Liver (tissue), 8 donors: ENCODE measurements at regions not wholly inside any gene's neighbourhood (a gene's known extent, or its start where the extent isn't known, plus 50 kb on each side); places are given as distances from the start of the nearest gene placed in this dataset.
"Not testable (repeated sequence)": the region's sequence is repeated elsewhere in the genome, so short reads cannot be mapped to it uniquely, and the experiment has no call there.

Source experiments
- DNase-seq: peaks from one replicate; pipeline ENCODE4 v3.0.0-alpha.2; 2017; ENCODE audit warnings: low spot score
- H3K27ac ChIP-seq, 2 donors: one replicate each; pipeline ENCODE4 v1.7.0; 2013; ENCODE audit warnings: inconsistent platforms in 2 of 2, low read length in 2 of 2, control low read depth in 1 of 2, low read depth in 1 of 2, mild to moderate bottlenecking in 1 of 2
- H3K27me3 ChIP-seq, 4 donors: one replicate each; pipeline versions ENCODE4 v1.6.1 to v1.7.0; 2013; ENCODE audit warnings: low read length in 3 of 4, inconsistent platforms in 1 of 4, mild to moderate bottlenecking in 1 of 4, moderate library complexity in 1 of 4; ENCODE audit not compliant: control insufficient read depth in 4 of 4, insufficient read depth in 4 of 4
- H3K36me3 ChIP-seq, 4 donors: one replicate each; pipeline versions ENCODE4 v1.6.1 to v1.7.0; 2013; ENCODE audit warnings: low read length in 3 of 4, mild to moderate bottlenecking in 3 of 4, low read depth in 1 of 4, moderate library complexity in 1 of 4; ENCODE audit not compliant: control insufficient read depth in 4 of 4, insufficient read depth in 3 of 4
- H3K4me1 ChIP-seq, 4 donors: one replicate each; pipeline versions ENCODE4 v1.6.1 to v1.7.0; 2013; ENCODE audit warnings: low read length in 3 of 4, mild to moderate bottlenecking in 3 of 4, moderate library complexity in 1 of 4; ENCODE audit not compliant: control insufficient read depth in 4 of 4, insufficient read depth in 4 of 4
- H3K4me3 ChIP-seq, 3 donors: one replicate each; pipeline versions ENCODE4 v1.6.1 to v1.7.0; 2013; ENCODE audit warnings: low read length in 3 of 3, control low read depth in 1 of 3, low read depth in 1 of 3, mild to moderate bottlenecking in 1 of 3
- H3K9ac ChIP-seq, 2 donors: one replicate each; pipeline ENCODE4 v1.7.0; 2013; ENCODE audit warnings: low read length in 2 of 2, mild to moderate bottlenecking in 2 of 2, moderate library complexity in 2 of 2, control low read depth in 1 of 2, low read depth in 1 of 2
- H3K9me3 ChIP-seq, 4 donors: one replicate each; pipeline versions ENCODE4 v1.6.1 to v1.7.0; 2013; ENCODE audit warnings: low read length in 3 of 4; ENCODE audit not compliant: control insufficient read depth in 4 of 4
- ATF3 ChIP-seq: IDR thresholded peaks from 2 replicates; pipeline ENCODE4 v1.6.1; 2016; ENCODE audit warnings: antibody characterized with exemption
- CTCF ChIP-seq: fragments of 150-350 bp; IDR thresholded peaks from 2 replicates; pipeline ENCODE4 v1.5.1; 2017; ENCODE audit warnings: improper control_type of control experiment, low read depth, low read length; ENCODE audit not compliant: missing input control
- EGR1 ChIP-seq, 2 donors: IDR thresholded peaks; 2 replicates each; pipeline ENCODE4 v1.6.1; 2016 to 2018; ENCODE audit warnings: antibody characterized with exemption in 2 of 2, low read depth in 2 of 2
- FOXA1 ChIP-seq: IDR thresholded peaks from 2 replicates; pipeline ENCODE4 v1.6.1; 2016; ENCODE audit warnings: antibody characterized with exemption
- FOXA2 ChIP-seq: IDR thresholded peaks from 2 replicates; pipeline ENCODE4 v1.6.1; 2016; ENCODE audit warnings: antibody characterized with exemption
- GABPA ChIP-seq, 2 donors: IDR thresholded peaks in 1 of 2; conservative IDR thresholded peaks in 1 of 2; 2 replicates each; pipeline ENCODE4 v1.6.1; 2016; ENCODE audit warnings: antibody characterized with exemption in 2 of 2, mild to moderate bottlenecking in 1 of 2, moderate library complexity in 1 of 2
- HNF4A ChIP-seq, 2 donors: conservative IDR thresholded peaks; 2 replicates each; pipeline ENCODE4 v1.6.1; 2016; ENCODE audit warnings: antibody characterized with exemption in 2 of 2, mild to moderate bottlenecking in 2 of 2
- HNF4G ChIP-seq: IDR thresholded peaks from 2 replicates; pipeline ENCODE4 v1.6.1; 2016; ENCODE audit warnings: antibody characterized with exemption
- JUND ChIP-seq, 2 donors: IDR thresholded peaks; 2 replicates each; pipeline ENCODE4 v1.6.1; 2016; ENCODE audit warnings: antibody characterized with exemption in 2 of 2
- MAX ChIP-seq: IDR thresholded peaks from 2 replicates; pipeline ENCODE4 v1.6.1; 2016; ENCODE audit warnings: antibody characterized with exemption
- NR2F2 ChIP-seq: IDR thresholded peaks from 2 replicates; pipeline ENCODE4 v1.6.1; 2016; ENCODE audit warnings: antibody characterized with exemption
- RAD21 ChIP-seq, 2 donors: IDR thresholded peaks; 2 replicates each; pipeline ENCODE4 v1.6.1; 2016; ENCODE audit warnings: antibody characterized with exemption in 2 of 2, mild to moderate bottlenecking in 2 of 2
- REST ChIP-seq: IDR thresholded peaks from 2 replicates; pipeline ENCODE4 v1.6.1; 2016; ENCODE audit warnings: antibody characterized with exemption, mild to moderate bottlenecking
- RXRA ChIP-seq, 2 donors: IDR thresholded peaks; 2 replicates each; pipeline ENCODE4 v1.6.1; 2017 to 2018; ENCODE audit warnings: antibody characterized with exemption in 2 of 2, mild to moderate bottlenecking in 1 of 2
- SP1 ChIP-seq: IDR thresholded peaks from 2 replicates; pipeline ENCODE4 v1.6.1; 2018; ENCODE audit warnings: antibody characterized with exemption, mild to moderate bottlenecking
- TAF1 ChIP-seq: conservative IDR thresholded peaks from 2 replicates; pipeline ENCODE4 v1.6.1; 2016; ENCODE audit warnings: antibody characterized with exemption, mild to moderate bottlenecking
- YY1 ChIP-seq: IDR thresholded peaks from 2 replicates; pipeline ENCODE4 v1.6.1; 2016; ENCODE audit warnings: antibody characterized with exemption, mild to moderate bottlenecking
- ZBTB33 ChIP-seq: IDR thresholded peaks from 2 replicates; pipeline ENCODE4 v1.6.1; 2016; ENCODE audit warnings: antibody characterized with exemption
- WGBS: extraction: QIAGEN DNeasy Blood & Tissue Kit; methylation state at CpG from one replicate; pipeline ENCODE4 v1.1.7; 2013; 5-methylcytosine and 5-hydroxymethylcytosine counted together
- donor health status: healthy.
- donor health status: healthy.
- donor health status: healthy.
- donor health status: healthy.
- donor health status: healthy.

- TF ChIP-seq CTCF (no peak), GABPA (IDR thresholded peaks at IDR 0.05 in 1 of 2, conservative IDR thresholded peaks at IDR 0.05 in 1 of 2) (no peak), NR2F2 (no peak), RXRA (IDR thresholded peaks at IDR 0.05) (no peak), JUND (IDR thresholded peaks at IDR 0.05) (no peak), EGR1 (IDR thresholded peaks at IDR 0.05; ENCODE audit: low read depth in 2 of 2) (no peak), RAD21 (IDR thresholded peaks at IDR 0.05) (no peak), SP1 (no peak), YY1 (no peak), FOXA2 (no peak)
These were observed 95.3 kb upstream of the SLC25A33 start (continued) for GRCh38 chr1:9443913-9444445.

GRCh38 chr1:9444532-9444931 lies 94.7 kb upstream of the SLC25A33 start:
- Histone ChIP-seq H3K9ac (no peak overlapping the region), H3K9me3 (no peaks in the 10 kb centered on the region), H3K27ac (no peak overlapping the region), H3K27me3 (no peaks in the 10 kb centered on the region), H3K36me3 (no peaks in the 10 kb centered on the region), H3K4me3 (no peak overlapping the region), H3K4me1 (peaks cover 7 to 32% (median 21%) of the 10 kb centered on the region in 4 donors)
- DNase-seq = no peak
- TF ChIP-seq REST (no peak), YY1 (no peak), EGR1 (IDR thresholded peaks at IDR 0.05; ENCODE audit: low read depth in 2 of 2) (no peak), MAX (no peak), TAF1 (no peak), FOXA2 (no peak), HNF4G (no peak), GABPA (IDR thresholded peaks at IDR 0.05 in 1 of 2, conservative IDR thresholded peaks at IDR 0.05 in 1 of 2) (no peak), SP1 (no peak), ATF3 (no peak), RAD21 (IDR thresholded peaks at IDR 0.05) (no peak), CTCF (no peak), HNF4A (conservative IDR thresholded peaks at IDR 0.05) (no peak), ZBTB33 (no peak), FOXA1 (no peak), JUND (IDR thresholded peaks at IDR 0.05) (no peak), NR2F2 (no peak)
- WGBS = 97% methylated on average over 12 of the region's 12 CpGs

GRCh38 chr1:9445081-9445480 lies 94.2 kb upstream of the SLC25A33 start:
- WGBS = 96% methylated on average over 10 of the region's 10 CpGs
- H3K9ac ChIP-seq, H3K9me3 ChIP-seq, H3K27me3 ChIP-seq, H3K4me3 ChIP-seq, DNase-seq, H3K27ac ChIP-seq, H3K36me3 ChIP-seq: not testable (repeated sequence)
- H3K4me1 ChIP-seq = peaks cover 7 to 28% (median 22%) of the 10 kb centered on the region in 4 donors
